Activated CD8-positive, alpha-beta memory T cell treated with anti-CD3 and anti-CD28 coated beads for 1 hour (primary cell): ENCODE measurements at regions not wholly inside any gene's neighbourhood (a gene's known extent, or its start where the extent isn't known, plus 50 kb on each side); places are given as distances from the start of the nearest gene placed in this dataset.

Experiments used
- DNase-seq, 2 donors: peaks; one replicate each; pipeline ENCODE4 v3.0.0-alpha.2; 2020; ENCODE audit warnings: low read depth in 1 of 2; ENCODE audit errors: extremely low read depth in 1 of 2

DNA sequence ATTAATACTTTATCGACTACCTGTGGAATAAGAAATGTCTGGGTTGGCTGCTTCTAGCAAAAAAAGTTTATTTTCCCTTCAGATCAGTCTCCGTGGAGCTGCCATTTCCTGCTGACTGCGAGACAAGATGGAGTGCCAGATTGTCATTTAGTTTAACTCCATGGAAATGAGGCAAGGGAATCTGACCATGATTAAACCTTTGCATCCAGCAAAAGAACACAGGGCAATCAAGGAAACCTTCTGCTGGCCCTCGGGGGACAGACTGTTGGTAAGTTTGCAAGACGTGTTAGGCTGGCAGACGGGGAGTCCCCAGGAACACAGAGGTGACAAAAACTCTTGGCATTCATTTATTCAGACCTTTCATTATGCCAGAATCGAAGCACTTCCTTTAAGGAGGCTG, 52.2 kb upstream of the SPACA1 start:
- DNase-seq: no peak

DNA sequence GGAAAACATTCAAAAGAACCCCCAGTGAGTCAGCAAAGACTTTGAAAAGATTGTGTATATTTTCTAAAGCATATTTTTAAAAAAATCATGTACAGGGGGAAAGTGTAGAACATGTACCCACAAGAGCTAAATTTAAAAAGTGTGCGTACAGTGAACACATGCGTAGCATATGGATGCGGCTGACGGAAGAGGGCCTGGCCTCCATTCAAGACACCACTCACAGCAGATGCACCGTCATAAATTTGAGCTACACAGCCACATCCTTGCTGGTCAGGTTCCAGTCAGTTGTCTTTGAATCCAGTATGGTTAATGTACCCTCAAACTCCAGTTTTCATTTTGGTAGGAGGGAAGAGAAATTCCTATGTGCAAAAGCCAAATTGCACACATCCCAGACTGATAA, 54.3 kb upstream of the SPACA1 start:
- no peak for DNase-seq

DNA sequence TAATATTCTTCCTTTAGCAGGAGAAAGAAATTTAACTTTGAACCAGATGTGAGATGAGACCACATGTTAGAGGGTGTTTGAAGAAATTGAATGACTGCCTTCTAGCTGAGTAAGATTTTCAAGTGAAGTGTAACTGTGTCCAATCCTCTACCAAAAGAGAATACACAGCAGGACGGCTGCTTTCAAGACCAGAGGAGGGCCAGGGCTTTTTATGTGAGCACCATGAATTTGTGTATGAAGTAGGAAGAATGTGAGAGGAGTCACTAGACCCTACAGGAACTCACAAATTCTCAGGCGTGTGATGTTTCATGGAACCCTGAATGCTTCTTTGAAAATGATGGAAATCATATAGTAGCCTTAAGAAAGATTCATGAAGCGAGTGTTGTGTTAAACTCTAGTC, 56.8 kb upstream of the SPACA1 start:
- DNase-seq: no peak

DNA sequence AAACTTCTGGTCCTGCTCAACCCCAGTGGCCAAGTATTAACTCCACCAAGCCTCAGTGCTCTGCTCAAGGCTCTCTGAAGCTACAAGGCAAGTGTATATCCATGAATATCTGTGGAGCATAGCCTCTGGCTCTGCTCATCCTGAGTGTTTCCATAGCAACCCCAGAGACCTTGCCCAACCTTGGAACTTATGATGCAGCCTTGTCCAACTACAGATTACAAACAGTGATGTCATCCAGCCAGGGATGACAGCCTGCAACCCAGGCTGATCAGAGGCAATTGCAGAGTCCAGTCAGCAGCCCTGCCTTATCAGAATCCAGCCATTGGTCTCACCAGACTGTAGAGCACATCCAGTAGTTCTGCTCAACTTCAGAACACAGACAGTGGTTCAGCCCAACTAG, 65.5 kb upstream of the SPACA1 start:
- DNase-seq: no peak

DNA sequence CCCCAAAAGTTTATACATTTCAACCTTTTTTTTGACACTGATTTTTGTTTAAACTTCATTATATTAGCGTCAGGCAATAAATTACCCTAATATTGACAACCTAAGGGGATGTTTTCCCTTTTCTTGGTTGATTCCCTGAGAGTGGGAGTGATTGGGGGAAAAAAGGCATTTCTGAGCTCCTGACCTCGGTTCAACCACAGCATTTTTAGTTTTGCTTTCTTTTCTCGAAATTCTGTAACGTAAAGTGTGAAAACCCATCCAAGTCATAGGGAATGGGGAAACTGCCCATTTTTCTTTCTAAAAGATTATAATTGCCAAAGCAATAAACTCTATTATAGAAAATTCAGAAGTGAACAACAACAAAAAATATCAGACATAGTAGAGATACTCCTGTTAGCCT, 67.9 kb upstream of the SPACA1 start:
- no peak for DNase-seq

DNA sequence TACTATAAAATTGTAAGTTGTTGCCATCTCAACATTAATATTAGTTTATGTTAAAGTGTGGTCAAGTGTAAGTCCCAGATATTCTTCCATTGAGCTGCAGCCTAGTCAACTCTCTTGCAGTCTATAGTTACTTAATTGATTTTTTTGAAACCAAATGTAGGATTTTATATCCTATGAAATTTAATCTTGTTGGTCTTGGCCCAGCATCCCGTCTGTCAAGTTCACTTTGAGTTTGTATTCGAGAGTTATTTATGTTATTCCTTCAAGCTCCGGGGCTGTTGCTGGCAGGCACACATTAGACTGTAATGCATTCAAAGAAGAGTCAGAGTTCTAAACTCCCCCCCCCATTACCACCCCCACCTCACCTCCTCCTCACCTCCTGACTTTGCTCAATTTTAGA, 71.0 kb upstream of the SPACA1 start:
- no peak for DNase-seq

DNA sequence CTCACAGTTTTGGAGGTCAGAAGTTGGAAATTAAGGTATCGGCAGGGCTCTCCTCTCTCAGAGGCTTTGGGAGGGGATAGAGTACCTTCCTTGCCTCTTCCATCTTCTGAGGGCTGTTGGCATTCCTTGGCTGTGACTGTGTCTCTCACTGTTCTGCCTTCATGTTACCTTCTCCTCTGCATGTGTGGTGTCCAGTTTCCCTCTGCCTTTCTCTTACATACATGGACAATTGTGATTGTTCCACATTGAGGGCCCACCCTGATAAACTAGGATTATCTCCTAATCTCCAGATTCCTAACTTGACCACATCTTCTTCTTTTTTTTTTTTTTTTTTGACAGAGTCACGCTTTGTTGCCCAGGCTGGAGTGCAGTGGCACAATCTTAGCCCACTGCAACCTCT, 72.1 kb upstream of the SPACA1 start:
- DNase-seq: no peak

DNA sequence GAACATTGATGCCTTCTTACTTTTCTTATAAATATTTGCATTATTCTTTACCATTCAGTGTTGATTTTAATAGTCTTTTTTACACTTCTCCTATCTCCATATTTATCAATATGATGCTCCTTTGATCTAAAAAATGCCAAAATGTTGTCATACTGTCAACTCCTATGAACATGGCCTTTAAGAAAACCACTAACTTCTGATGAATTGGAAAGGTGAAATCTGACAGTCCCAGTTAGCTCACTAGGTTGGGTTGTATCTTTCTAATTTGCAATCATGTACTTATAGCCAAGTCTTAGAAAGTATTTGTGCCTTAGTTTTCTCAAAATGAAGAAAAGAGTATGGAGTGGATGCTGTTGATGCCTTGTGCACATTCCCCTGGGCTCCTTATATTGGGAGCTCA, 75.4 kb upstream of the SPACA1 start:
- no peak for DNase-seq

DNA sequence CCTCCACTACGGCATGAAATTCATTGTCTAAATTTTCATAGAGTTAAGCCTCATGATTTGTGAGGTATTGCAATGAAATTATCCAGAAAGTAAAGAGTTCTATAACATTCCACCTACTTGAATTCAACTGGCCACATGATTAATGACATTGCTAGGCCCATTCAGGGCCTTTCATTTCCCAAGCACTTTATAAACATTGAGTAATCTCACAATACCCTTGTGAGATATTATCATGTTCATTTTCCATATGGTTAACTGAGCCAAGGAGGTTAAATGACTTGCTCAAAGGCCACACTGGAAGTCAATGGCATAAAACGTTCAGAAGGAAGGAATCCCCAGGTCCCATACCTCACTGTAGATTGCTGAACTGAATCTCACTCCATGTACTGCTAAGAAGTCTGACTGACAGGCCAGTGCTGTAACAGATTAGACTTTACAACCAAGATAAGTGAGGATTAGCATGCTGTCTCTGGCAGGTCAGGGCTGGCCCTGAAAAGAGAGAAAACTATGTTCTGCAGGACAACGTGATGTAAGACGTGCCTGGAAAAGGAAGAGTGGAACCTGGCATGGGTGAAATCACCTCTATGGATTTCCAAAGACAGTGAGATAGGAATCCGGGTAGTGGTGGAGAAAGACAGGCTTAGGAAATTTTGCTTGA, 75.9 kb upstream of the SPACA1 start:
- DNase-seq: no peak

DNA sequence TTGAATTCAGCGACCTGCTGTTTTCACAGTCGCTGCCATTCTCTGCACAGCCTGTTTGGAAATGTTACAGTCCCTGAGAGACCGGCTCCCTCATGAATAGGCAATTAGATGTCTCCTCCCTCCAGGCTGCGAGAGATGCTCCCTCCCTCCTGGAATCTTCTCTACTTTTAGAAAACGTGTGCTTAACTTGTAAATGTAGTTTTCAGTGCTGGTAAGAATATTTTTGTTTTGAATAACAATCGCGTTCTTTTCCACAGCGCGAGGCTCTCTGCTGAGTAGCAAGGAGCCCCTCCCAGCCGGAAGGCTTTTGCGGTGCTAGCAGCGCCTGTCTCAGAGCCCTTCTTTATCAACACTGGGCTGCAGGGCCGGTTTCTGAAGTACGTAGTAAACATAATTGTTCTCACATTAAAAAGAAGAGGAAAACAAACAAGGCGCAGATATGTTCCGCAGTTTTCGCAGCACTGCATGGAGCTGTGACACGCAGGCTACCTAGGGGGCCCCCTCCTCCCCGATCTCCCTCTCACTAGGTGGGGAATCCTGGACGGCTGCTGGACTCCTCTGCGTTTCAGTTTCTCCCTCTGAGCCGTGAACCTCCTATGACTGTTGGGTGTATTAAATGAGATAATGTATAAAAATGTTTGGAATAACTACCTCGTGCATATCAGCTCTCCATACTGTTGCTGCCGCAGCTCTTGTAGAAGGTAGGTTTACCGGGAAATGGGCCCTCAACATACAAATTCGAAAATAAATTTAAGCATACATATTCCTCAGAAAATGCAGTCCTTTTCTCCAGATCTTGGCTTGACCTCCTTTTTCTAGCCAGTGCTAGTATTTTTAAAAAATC, 79.0 kb upstream of the SPACA1 start:
- DNase-seq: no peak

DNA sequence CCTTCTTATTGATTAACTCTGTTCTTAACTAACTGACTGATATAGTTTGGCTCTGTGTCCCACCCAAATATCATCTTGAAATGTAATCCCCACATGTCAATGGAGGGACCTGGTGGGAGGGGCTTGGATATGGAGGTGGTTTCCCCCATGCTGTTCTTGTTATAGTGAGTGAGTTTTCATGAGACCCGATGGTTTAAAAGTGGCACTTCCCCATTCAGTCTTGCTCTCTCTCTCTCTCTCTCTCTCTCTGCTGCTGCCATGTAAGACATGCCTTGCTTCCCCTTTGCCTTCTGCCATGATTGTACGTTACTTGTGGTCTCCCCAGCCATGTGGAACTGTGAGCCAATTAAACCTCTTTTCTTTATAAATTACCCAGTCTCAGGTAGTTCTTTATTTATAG, 81.8 kb upstream of the SPACA1 start:
- no peak for DNase-seq

DNA sequence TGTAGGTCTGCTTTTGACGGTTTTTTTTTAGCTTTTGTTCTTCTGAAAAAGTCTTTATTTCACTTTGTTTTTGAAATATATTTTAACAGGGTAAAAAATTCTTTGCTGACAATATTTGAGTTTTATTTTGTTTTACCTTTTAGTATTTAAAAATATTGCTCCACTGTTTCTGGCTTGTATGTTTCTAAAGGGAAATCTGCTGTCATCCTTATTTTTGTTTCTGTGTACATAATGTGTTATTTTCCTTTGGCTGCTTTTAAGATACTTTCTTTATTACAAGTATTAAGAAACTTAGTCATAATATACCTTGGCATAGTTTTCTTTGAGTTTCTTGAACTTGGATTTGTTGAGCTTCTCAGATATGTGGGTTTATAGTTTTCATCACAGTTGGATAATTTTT, 88.6 kb upstream of the SPACA1 start:
- DNase-seq: no peak

DNA sequence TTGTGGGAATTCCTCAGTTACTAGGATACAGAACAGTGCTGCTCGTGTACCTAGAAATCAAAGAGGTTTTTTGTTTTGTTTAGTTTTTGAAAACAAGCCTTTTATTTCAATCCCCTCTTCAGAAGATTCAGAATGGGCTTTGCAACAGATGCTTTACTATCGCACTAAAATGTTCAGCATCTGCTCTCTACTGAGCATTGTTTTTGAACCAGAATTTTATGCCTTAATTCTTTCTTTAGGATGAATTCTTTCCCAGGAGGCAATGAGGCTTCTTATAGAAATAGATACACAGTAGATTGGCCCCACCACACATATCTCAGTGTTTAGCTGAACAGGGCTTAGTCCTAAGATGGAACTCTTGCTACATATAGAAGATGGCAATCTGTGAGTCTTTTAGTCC, 95.9 kb upstream of the SPACA1 start:
- DNase-seq: no peak

DNA sequence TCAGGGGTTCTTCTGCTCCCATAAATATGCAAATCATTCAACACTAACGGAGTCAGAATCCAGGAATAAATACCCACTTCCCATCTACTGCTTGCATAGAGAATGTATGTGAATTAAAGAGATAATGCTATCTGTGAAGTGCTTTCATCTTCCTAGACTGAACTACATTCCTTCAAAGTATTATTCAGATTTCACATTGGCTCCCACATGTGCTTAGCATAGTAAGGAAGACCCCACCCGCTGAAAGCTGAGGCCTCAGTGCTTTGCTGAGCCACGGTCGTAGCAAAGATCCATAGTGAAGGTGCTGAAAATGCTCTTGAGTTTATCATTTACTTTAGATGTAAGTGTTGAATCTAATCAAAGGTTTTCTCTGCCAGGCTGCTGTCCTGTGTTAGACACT, 97.0 kb upstream of the SPACA1 start:
- no peak for DNase-seq

DNA sequence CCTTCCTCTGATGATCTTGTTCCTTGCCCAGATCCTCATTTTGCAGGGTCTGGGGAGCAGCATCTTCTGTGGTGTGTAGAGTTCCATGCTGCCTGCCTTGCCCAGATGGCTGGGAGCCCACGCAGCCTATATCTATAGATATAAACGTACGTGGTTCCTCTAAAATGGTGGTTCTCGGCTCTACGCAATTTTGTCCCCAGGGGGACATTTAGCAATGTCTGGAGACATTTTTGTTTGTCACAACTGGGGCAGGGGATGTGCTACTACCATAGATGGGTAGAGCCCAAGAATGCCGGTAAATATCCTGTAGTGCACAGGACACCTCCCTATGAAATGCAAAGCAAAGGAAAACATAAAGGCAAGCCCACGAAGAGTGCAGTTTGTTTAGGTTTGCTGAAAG, 98.4 kb upstream of the SPACA1 start:
- no peak for DNase-seq

DNA sequence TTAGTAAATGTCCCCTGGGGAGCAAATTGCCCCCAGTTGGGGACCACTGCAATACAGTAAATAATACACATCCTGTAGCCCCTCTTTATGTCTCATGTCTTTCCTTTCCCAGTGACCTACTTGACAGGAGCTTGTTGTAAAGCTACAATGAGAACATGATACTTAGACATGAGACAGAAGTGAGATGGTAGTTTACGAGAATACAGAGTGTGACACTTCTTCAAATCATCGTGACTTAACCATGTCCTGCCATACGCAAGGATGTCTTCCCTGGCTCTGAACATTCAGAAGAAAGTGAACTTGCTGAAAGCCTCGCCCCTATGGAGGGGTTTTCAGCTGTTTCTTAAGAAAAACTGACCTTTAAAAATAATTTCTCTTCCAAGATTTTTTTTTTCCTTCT, 101.0 kb upstream of the SPACA1 start:
- DNase-seq: no peak

DNA sequence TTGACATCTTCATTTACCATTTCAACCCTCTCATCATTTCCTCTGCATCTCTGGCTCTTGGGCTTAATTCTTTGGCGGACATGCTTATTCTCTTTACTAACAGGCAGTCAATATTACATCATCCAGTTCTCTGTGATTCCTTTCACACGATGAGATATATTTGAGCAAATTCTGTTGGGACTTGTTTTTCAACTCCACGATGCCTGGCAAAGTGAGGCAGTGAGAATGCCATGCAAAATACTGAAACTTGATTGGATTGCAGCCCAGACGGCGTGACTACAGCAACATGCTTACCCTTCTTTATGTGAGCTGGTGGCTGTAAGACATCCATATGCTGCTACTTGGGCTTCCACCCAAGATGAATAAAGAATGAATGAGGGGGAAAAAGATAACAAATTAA, 101.7 kb upstream of the SPACA1 start:
- DNase-seq: no peak

DNA sequence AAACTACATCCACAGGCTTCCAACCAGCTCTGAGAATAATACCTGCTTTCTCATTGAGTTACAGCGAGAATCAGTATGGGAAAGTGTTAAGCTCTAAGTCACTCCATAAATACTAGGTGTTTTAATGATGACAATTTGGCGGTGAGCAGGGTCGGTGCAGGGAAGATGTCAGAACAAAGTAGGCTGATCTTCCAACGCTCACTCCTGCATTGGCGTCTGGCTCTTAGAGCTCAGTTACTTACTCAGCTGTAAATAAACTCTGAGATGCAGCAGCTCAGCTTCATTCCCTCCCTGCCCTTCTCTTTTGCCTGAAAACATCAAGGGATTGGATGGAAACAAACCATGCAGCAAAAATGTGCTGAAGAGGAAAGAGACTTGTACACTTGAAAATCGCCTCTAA, 102.5 kb upstream of the SPACA1 start:
- no peak for DNase-seq

DNA sequence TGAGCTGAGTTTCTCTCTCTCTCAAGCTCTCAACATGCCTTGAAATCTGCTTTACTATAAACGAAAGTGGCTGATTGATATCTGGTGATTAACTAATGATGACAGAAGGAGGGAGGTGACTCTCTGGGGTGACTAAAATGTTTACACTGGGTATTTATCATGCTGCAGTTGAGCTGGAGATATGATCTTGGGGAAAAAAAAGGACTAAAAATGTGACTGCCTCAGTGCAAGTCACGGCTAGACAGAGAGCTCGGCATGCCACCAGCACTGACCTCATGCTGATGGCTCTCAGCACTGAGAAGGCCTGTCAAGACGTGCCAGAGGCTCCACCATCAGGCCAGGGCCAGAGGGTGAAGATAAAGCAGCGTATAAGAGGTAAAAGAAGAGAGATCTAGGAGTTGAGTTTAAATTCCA, 103.1 kb upstream of the SPACA1 start:
- DNase-seq: no peak

DNA sequence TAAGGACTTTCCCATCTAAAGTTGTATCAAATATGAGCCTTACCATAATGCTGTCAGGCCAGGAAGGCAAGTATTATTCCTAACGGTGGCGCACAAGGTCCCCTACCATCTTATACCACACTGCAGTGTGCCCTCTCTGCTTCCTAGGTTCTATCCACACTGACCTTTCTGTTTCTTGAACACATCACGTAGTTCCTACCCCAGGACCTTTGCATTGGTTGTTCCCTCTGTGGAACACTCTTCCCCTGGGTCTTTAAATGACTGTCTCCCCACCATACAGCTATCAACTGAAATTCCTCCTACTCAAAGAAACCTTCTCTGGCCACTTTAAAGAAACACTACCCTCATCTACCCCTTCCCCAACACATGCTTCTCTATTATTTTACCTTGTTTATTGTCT, 104.5 kb upstream of the SPACA1 start:
- no peak for DNase-seq

DNA sequence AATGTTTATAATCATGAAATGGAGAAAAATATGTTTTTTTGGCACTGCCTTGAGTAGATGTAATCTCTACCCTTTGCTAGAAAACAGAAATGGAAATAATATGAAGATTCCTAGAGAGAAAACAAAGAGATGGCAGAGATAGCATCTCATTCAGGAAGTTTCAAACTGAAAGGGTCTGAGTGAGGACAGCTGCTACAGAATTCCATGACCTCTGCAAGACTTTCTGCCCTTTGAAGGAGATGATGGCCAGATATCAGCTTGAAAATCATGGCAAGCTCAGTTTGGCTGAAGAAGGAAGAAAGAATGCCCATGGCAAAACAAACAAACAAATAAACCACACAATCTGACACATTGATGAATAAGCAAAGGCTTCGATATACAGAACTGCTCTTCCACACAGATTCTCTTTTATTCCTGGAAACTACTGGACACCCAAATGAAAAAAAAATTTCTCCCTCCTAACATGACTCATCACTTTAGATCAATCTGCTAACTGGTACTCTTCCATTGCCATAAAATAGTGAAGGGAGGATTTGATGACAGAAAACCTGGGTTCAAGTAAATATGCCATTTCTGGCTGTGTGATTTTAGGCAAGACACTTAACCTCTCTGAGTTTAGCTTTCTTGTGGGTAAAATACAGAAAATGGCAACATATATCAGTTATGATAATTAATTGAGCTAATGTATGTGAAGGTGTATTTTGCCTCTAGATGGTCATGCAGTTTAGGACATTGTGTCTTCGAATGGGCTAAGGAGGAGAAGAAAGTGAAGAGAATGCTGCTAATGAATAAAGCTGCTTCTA, 105.9 kb upstream of the SPACA1 start:
- no peak for DNase-seq

DNA sequence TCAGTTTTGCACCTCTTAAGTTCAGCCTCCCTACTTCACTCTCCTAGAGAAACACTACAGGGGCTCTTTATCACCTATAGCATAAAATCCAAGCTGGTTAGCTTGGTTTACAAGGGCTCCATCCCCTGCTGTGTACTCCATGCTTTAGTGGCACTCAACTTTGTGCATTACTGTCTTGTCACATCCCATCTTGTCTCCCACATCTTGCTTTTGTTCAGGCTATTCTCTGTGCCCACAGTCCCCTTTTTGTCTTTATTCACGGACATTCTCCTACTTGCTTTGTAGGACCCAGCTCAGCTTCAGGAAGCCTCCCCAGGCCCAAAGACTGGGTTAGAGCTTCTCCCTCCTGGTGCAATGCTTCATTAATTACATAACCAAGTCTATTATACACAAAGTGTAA, 107.9 kb upstream of the SPACA1 start:
- no peak for DNase-seq
